GM19397 (cell line): ENCODE measurements at regions not wholly inside any gene's neighbourhood (a gene's known extent, or its start where the extent isn't known, plus 50 kb on each side); places are given as distances from the start of the nearest gene placed in this dataset.
"Not testable (repeated sequence)": the region's sequence is repeated elsewhere in the genome, so short reads cannot be mapped to it uniquely, and the experiment has no call there.

ENCODE experiments used
- ATAC-seq: cut with Tn5 transposase; IDR thresholded peaks from one replicate; pipeline ENCODE4 v1.9.1; 2021; ENCODE audit warnings: mild to moderate bottlenecking, moderate library complexity; ENCODE audit not compliant: unreplicated experiment

GRCh38 chr6:82118150-82118562 is 129.4 kb downstream of the IBTK start:
- ATAC-seq, result no peak

GRCh38 chr6:82114748-82115147 is 132.8 kb downstream of the IBTK start:
- no peak for ATAC-seq

GRCh38 chr6:82113231-82113630 is 134.3 kb downstream of the IBTK start:
- ATAC-seq, result no peak

GRCh38 chr6:82111818-82112217 is 135.7 kb downstream of the IBTK start:
- no peak for ATAC-seq

GRCh38 chr6:82111114-82111513 is 136.4 kb downstream of the IBTK start:
- no peak for ATAC-seq

- ATAC-seq, result not testable (repeated sequence)
Observed at GRCh38 chr6:82103171-82103570, 144.4 kb downstream of the IBTK start.

GRCh38 chr6:82101374-82102114 is 146.0 kb downstream of the IBTK start:
- ATAC-seq, result not testable (repeated sequence)

GRCh38 chr6:82100763-82101162 is 146.8 kb downstream of the IBTK start:
- not testable (repeated sequence) for ATAC-seq

GRCh38 chr6:82097676-82098075 is 149.9 kb downstream of the IBTK start:
- ATAC-seq, result no peak

GRCh38 chr6:82095091-82095490 is 152.5 kb downstream of the IBTK start:
- ATAC-seq, result no peak

- ATAC-seq, result no peak
Observed at GRCh38 chr6:82094166-82094806, 153.3 kb downstream of the IBTK start.

GRCh38 chr6:82088978-82089771 is 158.4 kb downstream of the IBTK start:
- no peak for ATAC-seq

GRCh38 chr6:82086944-82087343 is 160.6 kb downstream of the IBTK start:
- no peak for ATAC-seq

- no peak for ATAC-seq
Observed at GRCh38 chr6:82085701-82086100, 161.8 kb downstream of the IBTK start.

- ATAC-seq, result no peak
Observed at GRCh38 chr6:82084324-82084920, 163.1 kb downstream of the IBTK start.

GRCh38 chr6:82083646-82084045 is 163.9 kb downstream of the IBTK start:
- ATAC-seq, result no peak

- ATAC-seq, result no peak
Observed at GRCh38 chr6:82080767-82081166, 166.8 kb downstream of the IBTK start.

GRCh38 chr6:82078286-82078908 is 169.1 kb downstream of the IBTK start:
- no peak for ATAC-seq

GRCh38 chr6:82076916-82077315 is 170.6 kb downstream of the IBTK start:
- no peak for ATAC-seq

GRCh38 chr6:82074556-82074955 is 173.0 kb downstream of the IBTK start:
- ATAC-seq, result no peak

- no peak for ATAC-seq
Observed at GRCh38 chr6:82073484-82073883, 174.1 kb downstream of the IBTK start.
